HEK293T (cell line): ENCODE measurements at regions not wholly inside any gene's neighbourhood (a gene's known extent, or its start where the extent isn't known, plus 50 kb on each side); places are given as distances from the start of the nearest gene placed in this dataset.

Experiments used
- ELF4 ChIP-seq: fragments of 450-650 bp; IDR thresholded peaks from 2 replicates; pipeline ENCODE4 v1.6.1; 2017; ENCODE audit warnings: antibody characterized with exemption
- SP1 ChIP-seq: fragments of 450-650 bp; IDR thresholded peaks from 2 replicates; pipeline ENCODE4 v1.6.1; 2017

GRCh38 chr6:22030730-22031619, 265.9 kb downstream of the PRL start:
- no peak for TF ChIP-seq SP1
- no peak for TF ChIP-seq ELF4
